HCT116 (cell line): ENCODE measurements at regions not wholly inside any gene's neighbourhood (a gene's known extent, or its start where the extent isn't known, plus 50 kb on each side); places are given as distances from the start of the nearest gene placed in this dataset.

Source experiments
- ATAC-seq: fragments of 200-7000 bp; cut with Tn5 transposase; 2 replicates; pipeline ENCODE4 v1.9.1; 2020; ENCODE audit warnings: mild to moderate bottlenecking, moderate library complexity
- BruUV-seq: library from RNA; stranded (reverse); fragments of 400-500 nt; replicated peaks from 2 replicates; lab custom pipeline; 2021; lab: Mats Ljungman, UMichigan
- CTCF ChIA-PET: fragments of 300-600 bp; sonication (Branson Sonifier 250); formaldehyde crosslinking; loops from one replicate; lab custom pipeline; 2021; ENCODE audit warnings: antibody characterized with exemption; lab: Charles Lee
- POLR2A ChIA-PET: fragments of 300-600, 350-600 bp; sonication (Branson Sonifier 250); formaldehyde crosslinking; loops from one replicate; lab custom pipeline; 2021; ENCODE audit warnings: antibody characterized with exemption; lab: Charles Lee
- RAD21 ChIA-PET, 2 experiments: fragments of 300-600 bp; sonication (Branson Sonifier 250); formaldehyde crosslinking; loops; one replicate each; lab custom pipeline; 2023; ENCODE audit warnings: low total read pairs in 2 of 2; ENCODE audit not compliant: uncharacterized antibody in 2 of 2, unreplicated experiment in 2 of 2, low non-redundant PET in 1 of 2; lab: Charles Lee
- DNase-seq: peaks from one replicate; pipeline ENCODE4 v3.0.0-alpha.2; 2010; ENCODE audit warnings: low read depth, low spot score
- H2AFZ ChIP-seq: fragments of 200-600 bp; shearing (Covaris generic), sonication (generic); 2 replicates; pipeline ENCODE4 v1.6.1; 2017; ENCODE audit warnings: low read depth, mixed run types, mixed read lengths, antibody characterized with exemption, low read length; ENCODE audit not compliant: poor library complexity, severe bottlenecking
- H3K27ac ChIP-seq: 2 replicates; pipeline ENCODE4 v1.5.1; 2012; ENCODE audit warnings: low read depth, low read length
- H3K27me3 ChIP-seq: fragments of 200-600 bp; sonication (generic); 2 replicates; pipeline ENCODE4 v1.6.1; 2016; ENCODE audit warnings: mixed run types, low read length, mixed read lengths; ENCODE audit not compliant: insufficient read depth
- H3K36me3 ChIP-seq, 2 experiments: fragments of 200-500 bp in 1 of 2; fragments of 200-600 bp in 1 of 2; sonication (Bioruptor generic) in 1 of 2; sonication (generic) in 1 of 2; 2 replicates each; pipeline versions ENCODE4 v1.5.1 to v1.6.1; 2014 to 2016; ENCODE audit warnings: low read length in 2 of 2, inconsistent platforms in 1 of 2, mixed read lengths in 1 of 2, mixed run types in 1 of 2; ENCODE audit not compliant: insufficient read depth in 2 of 2, control insufficient read depth in 1 of 2
- H3K4me1 ChIP-seq, 2 experiments: fragments of 200-600 bp in 1 of 2; sonication (generic) in 1 of 2; 2 replicates each; pipeline versions ENCODE4 v1.5.1 to v1.6.1; 2012 to 2017; ENCODE audit warnings: low read length in 2 of 2, inconsistent platforms in 1 of 2, mild to moderate bottlenecking in 1 of 2, mixed read lengths in 1 of 2, mixed run types in 1 of 2, moderate library complexity in 1 of 2; ENCODE audit not compliant: insufficient read depth in 2 of 2, control insufficient read depth in 1 of 2
- H3K4me2 ChIP-seq: fragments of 200-600 bp; sonication (generic); 2 replicates; pipeline ENCODE4 v1.6.1; 2017; ENCODE audit warnings: mixed run types, low read length, mixed read lengths
- H3K4me3 ChIP-seq, 2 experiments: fragments of 200-600 bp in 1 of 2; sonication (generic) in 1 of 2; replicated peaks in 1 of 2; 2 replicates each; pipeline ENCODE4 v1.5.1; 2011 to 2016; ENCODE audit warnings: low read length in 2 of 2, control low read depth in 1 of 2, low read depth in 1 of 2, mild to moderate bottlenecking in 1 of 2, mixed read lengths in 1 of 2, mixed run types in 1 of 2
- H3K79me2 ChIP-seq: fragments of 200-600 bp; sonication (generic); 2 replicates; pipeline ENCODE4 v1.6.1; 2017; ENCODE audit warnings: mild to moderate bottlenecking, mixed run types, low read length, moderate library complexity, mixed read lengths; ENCODE audit not compliant: insufficient read depth
- H3K9ac ChIP-seq: fragments of 200-600 bp; sonication (generic); 2 replicates; pipeline ENCODE4 v1.6.1; 2016; ENCODE audit warnings: low read length, mixed read lengths
- H3K9me2 ChIP-seq: fragments of 200-600 bp; sonication (generic), shearing (Covaris generic); 2 replicates; pipeline ENCODE4 v1.6.1; 2017; ENCODE audit warnings: mixed run types, mild to moderate bottlenecking, moderate library complexity; ENCODE audit not compliant: insufficient read depth
- H3K9me3 ChIP-seq, 2 experiments: fragments of 200-500 bp in 1 of 2; fragments of 200-600 bp in 1 of 2; sonication (Bioruptor generic) in 1 of 2; sonication (generic) in 1 of 2; 2 replicates each; pipeline ENCODE4 v1.6.1; 2014 to 2017; ENCODE audit warnings: low read length in 2 of 2, mixed read lengths in 2 of 2, inconsistent platforms in 1 of 2, low read depth in 1 of 2, mild to moderate bottlenecking in 1 of 2, mixed run types in 1 of 2, moderate library complexity in 1 of 2; ENCODE audit not compliant: control insufficient read depth in 1 of 2, insufficient read depth in 1 of 2
- H4K20me1 ChIP-seq: fragments of 200-600 bp; sonication (generic), shearing (Covaris generic); 2 replicates; pipeline ENCODE4 v1.6.1; 2017; ENCODE audit warnings: mixed run types, mild to moderate bottlenecking, moderate library complexity; ENCODE audit not compliant: insufficient read depth
- ATF3 ChIP-seq: IDR thresholded peaks from 2 replicates; pipeline ENCODE4 v1.6.1; 2012
- CBX3 ChIP-seq: IDR thresholded peaks from 2 replicates; pipeline ENCODE4 v1.6.1; 2012; ENCODE audit warnings: low read depth
- CTCF ChIP-seq, 3 experiments: fragments of 200-600 bp in 1 of 3; sonication (generic) in 1 of 3; IDR thresholded peaks in 2 of 3; conservative IDR thresholded peaks in 1 of 3; 2 replicates each; pipeline ENCODE4 v1.5.1; 2012 to 2017; ENCODE audit warnings: low read depth in 2 of 3, low read length in 2 of 3, antibody characterized with exemption in 1 of 3, borderline replicate concordance in 1 of 3, control low read depth in 1 of 3, mild to moderate bottlenecking in 1 of 3, mixed read lengths in 1 of 3, mixed run types in 1 of 3, moderate library complexity in 1 of 3; ENCODE audit not compliant: insufficient read depth in 1 of 3
- EGR1 ChIP-seq: IDR thresholded peaks from 2 replicates; pipeline ENCODE4 v1.6.1; 2012; ENCODE audit warnings: low read depth
- ELF1 ChIP-seq: IDR thresholded peaks from 2 replicates; pipeline ENCODE4 v1.6.1; 2012; ENCODE audit warnings: low read depth, borderline replicate concordance
- EZH2phosphoT487 ChIP-seq: fragments of 200-600 bp; IDR thresholded peaks from 2 replicates; pipeline ENCODE4 v1.6.1; 2018; ENCODE audit warnings: antibody characterized with exemption, borderline replicate concordance
- FOSL1 ChIP-seq: IDR thresholded peaks from 2 replicates; pipeline ENCODE4 v1.6.1; 2012; ENCODE audit warnings: low read depth
- MAX ChIP-seq: IDR thresholded peaks from 2 replicates; pipeline ENCODE4 v1.6.1; 2012
- POLR2A ChIP-seq: IDR thresholded peaks from 2 replicates; pipeline ENCODE4 v1.7.0; 2011; ENCODE audit warnings: borderline replicate concordance; ENCODE audit not compliant: insufficient read depth, insufficient read length; ENCODE audit errors: extremely low read depth
- RAD21 ChIP-seq: IDR thresholded peaks from 2 replicates; pipeline ENCODE4 v1.6.1; 2012; ENCODE audit warnings: low read depth, mild to moderate bottlenecking
- SIN3A ChIP-seq: IDR thresholded peaks from 2 replicates; pipeline ENCODE4 v1.6.1; 2012; ENCODE audit warnings: low read depth
- SP1 ChIP-seq: IDR thresholded peaks from 2 replicates; pipeline ENCODE4 v1.6.1; 2012; ENCODE audit warnings: low read depth
- ZBTB33 ChIP-seq: IDR thresholded peaks from 2 replicates; pipeline ENCODE4 v1.6.1; 2011; ENCODE audit warnings: mild to moderate bottlenecking, low read length, moderate library complexity; ENCODE audit not compliant: insufficient replicate concordance; ENCODE audit errors: extremely low read depth
- ZFX ChIP-seq: fragments of 450-650 bp; IDR thresholded peaks from 2 replicates; pipeline ENCODE4 v1.6.1; 2017
- ZNF274 ChIP-seq: fragments of 200-500 bp; sonication (Bioruptor generic); IDR thresholded peaks from 2 replicates; pipeline ENCODE4 v1.6.1; 2014; ENCODE audit warnings: mild to moderate bottlenecking, low read depth, low read length, inconsistent platforms
- intact Hi-C: fragments of 100-400 bp; cut with micrococcal nuclease; formaldehyde crosslinking; loops from 2 replicates; pipeline ENCODE4 v1.10.0; 2022

- Histone ChIP-seq H3K9ac (no peak overlapping the region), H4K20me1 (no peaks in the 10 kb centered on the region), H3K27ac (no peak overlapping the region), H3K79me2 (no peaks in the 10 kb centered on the region), H3K27me3 (no peaks in the 10 kb centered on the region), H2AFZ (no peak overlapping the region), H3K9me2 (no peaks in the 10 kb centered on the region), H3K4me2 (no peak overlapping the region), H3K4me1 (0 out of 4 replicates have a peak, but pooled peaks cover 0 to 2% of the 10 kb centered on the region in 2 experiments), H3K36me3 (no peaks in the 10 kb centered on the region), H3K4me3 (no peak overlapping the region), H3K9me3 (no peaks in the 10 kb centered on the region)
- intact Hi-C loops = loop anchor here (5.0 kb wide), 1 partner anchor 643 kb away; no protein-coding TSS in a partner anchor
- ChIA-PET POLR2A (no interaction called here), RAD21 (no interaction called here), CTCF (no interaction called here)
- DNase-seq (no peak), ATAC-seq (no peak)
- TF ChIP-seq RAD21 = no peak
- TF ChIP-seq SIN3A = no peak
- TF ChIP-seq ZFX = no peak
- TF ChIP-seq POLR2A = no peak
- no peak for TF ChIP-seq ZNF274
- TF ChIP-seq MAX = no peak
- TF ChIP-seq FOSL1 = no peak
- no peak for TF ChIP-seq EGR1
- no peak for TF ChIP-seq ZBTB33
- TF ChIP-seq EZH2phosphoT487 = no peak
- no peak for TF ChIP-seq SP1
- no peak for TF ChIP-seq ATF3
- no peak for TF ChIP-seq CTCF (IDR thresholded peaks at IDR 0.05 in 2 of 3, conservative IDR thresholded peaks at IDR 0.05 in 1 of 3; ENCODE audit: borderline replicate concordance in 1 of 3, insufficient read depth in 1 of 3, low read depth in 2 of 3, low read length in 2 of 3)
- TF ChIP-seq CBX3 = no peak
- no peak for TF ChIP-seq ELF1
- no TSS peak for BruUV-seq
These were observed 250.9 kb downstream of the HIVEP2 start for GRCh38 chr6:142694054-142694453.
